G401 (cell line): ENCODE measurements at regions not wholly inside any gene's neighbourhood (a gene's known extent, or its start where the extent isn't known, plus 50 kb on each side); places are given as distances from the start of the nearest gene placed in this dataset.

Source experiments
- DNase-seq: peaks from one replicate; pipeline ENCODE4 v3.0.0-alpha.2; 2015; ENCODE audit warnings: low spot score
- in situ Hi-C: cut with HindIII; loops from 2 replicates; pipeline ENCODE4 v1.10.0; 2016; ENCODE audit warnings: low sequenced_read_pairs, mixed read lengths

DNA sequence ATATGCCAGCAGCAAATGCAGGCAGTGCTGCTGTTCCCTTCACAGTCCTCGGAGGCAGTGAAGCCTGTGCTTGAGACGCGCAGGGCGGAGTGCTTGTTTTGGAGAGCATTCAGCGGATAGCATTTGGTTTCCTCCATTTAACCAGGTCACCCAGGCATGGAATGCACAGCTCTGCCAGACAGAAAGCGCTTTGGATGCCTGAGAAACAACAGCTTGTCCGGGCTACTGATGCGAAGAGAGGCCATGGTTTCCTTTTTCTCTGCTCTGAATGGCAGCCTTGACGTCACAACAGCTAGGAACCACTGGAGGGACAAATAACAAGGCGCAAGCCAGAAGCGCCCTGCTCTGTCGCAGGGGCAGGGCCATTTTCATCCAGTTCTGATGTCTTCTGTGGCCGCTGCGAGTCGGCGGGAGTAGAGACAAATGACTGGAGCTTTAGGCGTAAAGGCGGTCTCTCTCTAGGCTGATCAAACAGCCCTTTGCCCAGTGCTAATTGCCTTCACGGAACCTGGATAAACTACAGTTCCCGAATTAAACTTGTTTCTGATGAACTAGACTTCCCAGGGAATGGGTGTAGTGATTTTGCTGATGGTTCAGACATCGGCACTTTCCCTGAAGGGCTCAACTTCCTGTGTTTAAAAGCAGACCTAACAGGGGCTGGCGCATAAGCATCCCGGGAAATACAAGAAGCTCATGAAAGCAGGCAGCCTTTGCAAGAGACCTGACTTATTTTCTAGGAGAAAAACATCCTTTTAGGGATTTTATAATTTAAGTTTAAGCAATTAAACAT, 187.6 kb upstream of the KLF14 start:
- DNase-seq: peak; percentile 96
- in situ Hi-C loops: no loop called here

DNA sequence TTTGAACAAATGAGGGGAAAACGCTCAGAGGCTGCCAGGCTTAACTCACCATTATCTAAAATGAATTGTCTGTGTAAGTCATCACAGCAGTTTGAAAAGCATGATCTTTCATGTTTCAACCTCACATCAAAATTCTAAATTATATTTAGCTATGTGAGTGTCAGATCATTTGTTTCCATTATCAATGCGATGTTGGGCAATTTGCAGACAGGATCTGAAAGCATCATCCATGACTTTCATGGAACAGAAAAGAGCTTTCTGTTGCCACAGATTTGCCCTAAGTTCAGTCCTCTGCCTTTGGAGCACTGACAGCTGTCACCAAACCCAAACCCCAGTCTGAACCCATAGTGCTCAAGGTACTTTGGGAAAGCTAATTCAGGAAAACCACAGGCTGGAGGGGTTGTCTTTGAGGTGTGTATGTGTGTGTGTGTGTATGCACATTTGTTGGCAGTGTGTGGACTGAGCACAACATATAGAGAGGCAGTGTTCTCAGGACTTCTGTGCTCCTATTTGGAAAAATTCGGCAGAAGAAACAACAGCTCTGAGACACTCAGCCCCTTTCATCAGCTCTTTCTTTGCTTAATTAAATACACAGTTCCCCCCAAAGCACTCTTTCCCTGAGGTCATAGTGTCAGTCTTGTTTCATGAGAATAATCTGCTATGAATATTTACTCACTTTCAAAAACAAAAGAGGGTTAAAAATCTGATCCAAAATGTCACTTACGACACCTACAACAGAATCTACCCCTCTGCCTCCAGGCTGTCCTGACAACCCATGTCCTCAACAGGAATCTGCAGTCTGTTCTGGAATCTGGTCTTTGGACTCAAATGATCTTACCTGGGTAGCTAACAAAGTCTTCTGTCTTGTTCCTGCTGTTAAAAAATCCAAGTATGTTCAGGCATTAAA, 188.5 kb upstream of the KLF14 start:
- no peak for DNase-seq
- in situ Hi-C loops: no loop called here

DNA sequence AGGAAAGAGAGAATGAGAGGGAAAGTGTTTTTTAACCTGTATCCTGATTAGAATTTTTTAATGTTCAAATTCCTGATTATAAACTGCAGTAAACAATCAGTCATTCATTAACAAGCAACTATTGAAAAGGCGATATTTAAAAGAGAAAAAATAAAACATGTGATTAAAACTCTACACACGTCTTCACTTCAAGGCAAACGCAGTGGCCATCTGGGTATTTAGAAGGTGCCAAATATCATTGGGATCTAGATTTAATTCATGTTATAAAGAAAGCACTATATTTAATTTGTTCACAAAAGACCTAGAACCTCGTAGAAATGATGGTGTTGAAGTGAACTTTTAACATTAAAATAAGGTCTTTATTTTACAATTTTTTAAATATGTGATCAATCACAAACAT, 189.4 kb upstream of the KLF14 start:
- no peak for DNase-seq
- in situ Hi-C loops: no loop called here

- in situ Hi-C loops: no loop called here
- no peak for DNase-seq
These were observed 189.9 kb upstream of the KLF14 start for GRCh38 chr7:130923930-130924329.

DNA sequence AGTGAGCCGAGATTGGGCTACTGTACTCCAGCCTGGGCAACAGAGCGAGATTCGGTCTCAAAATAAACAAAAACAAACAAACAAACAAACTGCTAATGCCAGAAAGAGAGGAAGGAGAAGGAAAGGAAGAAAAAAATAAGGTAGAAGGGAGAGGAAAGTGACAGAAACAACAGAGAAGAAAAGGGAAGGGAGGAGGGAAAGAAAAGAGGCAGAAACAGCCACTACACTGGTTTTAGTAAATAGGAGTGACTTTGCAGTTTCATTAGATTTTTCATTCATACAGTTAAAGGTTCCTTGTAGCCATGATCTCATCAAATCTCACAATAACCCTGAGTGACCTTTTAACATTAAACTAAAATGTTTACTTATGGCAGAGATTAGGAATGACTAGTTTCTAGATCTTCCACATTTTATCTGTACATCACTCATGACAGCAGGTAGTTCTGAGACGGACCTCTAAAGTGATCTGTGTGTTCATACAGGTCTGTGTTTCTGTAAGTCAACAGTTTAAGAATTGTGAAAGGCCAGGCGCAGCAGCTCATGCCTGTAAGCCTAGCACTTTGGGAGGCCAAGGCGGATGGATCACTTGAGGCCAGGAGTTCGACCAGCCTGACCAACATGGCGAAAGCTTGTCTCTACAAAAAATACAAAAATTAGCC, 191.3 kb upstream of the KLF14 start:
- no peak for DNase-seq
- in situ Hi-C loops: no loop called here

DNA sequence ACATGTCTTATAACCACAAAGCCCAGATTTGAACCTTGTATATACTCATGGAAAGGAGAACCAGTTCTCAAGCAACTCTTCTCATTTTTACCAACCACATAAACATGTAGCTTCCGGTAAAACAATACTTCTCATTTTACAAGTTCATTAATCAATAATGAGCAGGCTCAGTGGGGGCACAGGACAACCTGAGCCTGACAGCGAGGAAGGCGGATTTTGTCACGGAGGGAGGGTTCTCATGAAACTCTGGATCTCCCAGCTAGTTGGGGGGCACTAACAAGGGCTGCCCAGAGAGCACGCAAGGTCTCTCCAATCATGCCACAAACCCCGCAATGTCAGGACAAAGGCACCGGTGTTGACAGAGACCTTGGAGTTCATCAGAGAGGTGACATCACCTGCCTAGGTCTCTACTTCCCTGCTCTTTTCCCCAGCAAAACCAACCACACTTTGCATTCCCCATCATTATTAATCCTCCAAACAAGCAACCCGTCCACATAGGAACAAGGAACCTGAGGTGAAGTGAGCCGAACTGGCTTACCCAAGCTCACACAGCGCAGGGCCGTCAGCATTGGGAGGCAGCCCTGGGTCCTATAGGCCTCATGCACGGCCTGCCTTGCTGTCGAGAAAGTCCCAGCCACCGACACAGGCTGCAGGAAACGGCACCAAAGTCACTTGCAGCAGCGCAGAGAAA, 192.1 kb upstream of the KLF14 start:
- in situ Hi-C loops: no loop called here
- DNase-seq: no peak

- in situ Hi-C loops: no loop called here
- DNase-seq: no peak
These were observed 193.1 kb upstream of the KLF14 start for GRCh38 chr7:130927062-130927461.

DNA sequence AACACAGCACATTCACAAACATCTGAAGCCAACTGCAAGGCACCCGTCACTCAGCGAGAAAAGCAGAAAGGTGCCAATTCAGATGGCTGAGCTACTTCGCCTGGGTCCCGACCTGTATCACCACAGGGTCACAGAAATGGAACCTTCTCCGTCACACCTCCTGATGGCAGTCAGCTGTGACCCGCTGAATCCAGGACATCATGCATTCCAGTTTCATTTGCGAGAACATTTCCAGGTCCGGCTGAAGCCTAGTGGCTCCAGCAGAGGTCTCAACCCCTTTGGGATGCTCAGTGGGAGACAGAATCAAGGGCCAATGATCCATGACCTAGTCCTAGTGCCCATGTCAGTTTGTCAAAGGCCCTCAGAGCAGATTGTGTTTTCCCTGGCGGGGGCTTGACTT, 193.6 kb upstream of the KLF14 start:
- DNase-seq: no peak
- in situ Hi-C loops: no loop called here

DNA sequence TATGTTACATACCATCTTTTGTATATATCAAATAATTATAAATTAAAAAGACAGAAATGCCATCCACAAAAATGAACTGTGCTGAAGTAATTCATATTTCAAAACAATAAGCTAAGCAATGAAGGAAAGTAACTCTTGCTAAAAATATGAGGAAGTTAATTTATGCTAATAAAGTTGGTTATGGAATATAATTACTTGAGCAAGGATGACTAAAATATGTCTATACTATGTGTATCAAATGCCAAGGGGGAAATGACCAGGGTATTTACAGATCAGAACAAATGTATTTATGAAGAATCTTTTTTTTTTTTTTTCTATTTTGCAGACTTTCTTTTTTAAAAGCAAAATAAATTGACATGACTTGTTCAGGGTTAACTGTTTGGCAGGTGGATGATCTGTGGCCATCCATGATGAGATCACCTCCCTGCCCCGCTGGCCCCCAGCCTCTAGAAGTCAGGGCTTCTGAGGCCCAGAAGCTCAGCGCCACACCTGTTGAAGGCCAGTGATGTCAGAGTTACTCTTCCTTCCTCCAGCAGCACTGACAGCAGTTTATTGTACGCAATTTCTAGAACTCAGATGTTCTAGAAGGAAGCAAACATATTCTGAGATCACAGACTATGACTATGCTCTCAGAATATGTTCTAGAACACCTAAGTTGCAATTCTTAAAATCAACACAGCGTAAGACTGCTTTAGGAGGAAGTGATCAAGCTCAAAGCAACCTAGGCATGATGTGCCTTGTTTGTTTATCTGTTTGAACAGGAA, 196.1 kb upstream of the KLF14 start:
- no peak for DNase-seq
- in situ Hi-C loops: no loop called here

- in situ Hi-C loops: no loop called here
- no peak for DNase-seq
These were observed 196.7 kb upstream of the KLF14 start for GRCh38 chr7:130930681-130931080.

DNA sequence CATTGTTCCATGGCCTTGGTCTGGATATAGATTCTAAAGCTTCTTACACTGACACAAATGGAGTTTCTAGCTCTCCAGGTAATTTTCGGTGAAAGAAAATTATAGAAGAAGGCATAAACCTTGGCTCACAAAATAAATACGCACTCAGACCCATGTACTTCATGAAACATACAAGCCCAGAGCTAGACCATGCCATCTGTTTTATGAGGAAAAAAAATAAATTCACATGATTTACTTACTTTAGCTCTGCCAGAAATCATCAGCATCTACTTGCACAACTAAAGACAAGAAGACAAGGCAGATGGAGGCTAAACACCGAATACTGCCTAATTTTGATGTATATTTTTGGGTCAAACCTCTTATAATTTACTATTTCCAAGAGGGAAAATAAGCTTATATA, 197.4 kb upstream of the KLF14 start:
- no peak for DNase-seq
- in situ Hi-C loops: no loop called here

DNA sequence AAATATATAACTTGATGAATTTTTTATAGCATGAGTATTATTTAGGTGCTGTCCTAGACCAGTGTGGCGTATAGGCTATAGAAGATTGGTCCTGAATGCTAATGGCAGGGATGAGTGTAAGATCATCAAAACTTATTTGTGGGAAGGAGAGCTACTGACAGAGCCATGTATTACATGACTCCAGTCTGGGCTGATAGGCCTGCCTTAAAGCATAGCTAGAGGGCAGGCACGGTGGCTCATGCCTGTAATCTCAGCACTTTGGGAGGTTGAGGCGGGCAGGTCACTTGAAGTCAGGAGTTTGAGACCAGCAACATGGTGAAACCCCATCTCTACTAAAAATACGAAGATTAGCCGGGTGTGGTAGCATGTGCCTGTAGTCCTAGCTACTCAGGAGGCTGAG, 198.1 kb upstream of the KLF14 start:
- no peak for DNase-seq
- in situ Hi-C loops: no loop called here

- DNase-seq: no peak
- in situ Hi-C loops: no loop called here
These were observed 198.8 kb upstream of the KLF14 start for GRCh38 chr7:130932667-130933432.

- in situ Hi-C loops: no loop called here
- DNase-seq: no peak
These were observed 199.9 kb upstream of the KLF14 start for GRCh38 chr7:130933919-130934318.

- DNase-seq: no peak
- in situ Hi-C loops: no loop called here
These were observed 201.7 kb upstream of the KLF14 start for GRCh38 chr7:130935564-130936157.

GRCh38 chr7:130936202-130936931, 202.4 kb upstream of the KLF14 start:
- no peak for DNase-seq
- in situ Hi-C loops: no loop called here

DNA sequence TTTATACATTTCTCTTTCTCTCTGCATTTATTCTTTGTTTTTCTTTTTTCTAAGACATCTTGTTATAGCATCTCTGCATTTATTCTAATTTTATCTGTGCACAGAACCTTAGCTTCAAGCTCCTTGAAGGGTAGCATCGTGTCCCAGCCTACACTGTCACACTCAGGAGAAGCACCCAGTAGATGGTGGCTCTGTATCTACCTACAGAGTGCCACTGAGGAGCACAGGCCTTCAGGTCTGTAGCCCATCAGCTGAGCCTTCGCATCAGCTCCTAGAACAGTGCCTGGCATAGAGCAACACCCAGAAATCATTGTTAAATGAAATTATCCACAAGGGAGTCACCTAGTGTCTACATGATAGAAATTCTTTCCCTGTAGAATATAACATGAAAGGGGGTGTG, 203.0 kb upstream of the KLF14 start:
- in situ Hi-C loops: no loop called here
- no peak for DNase-seq
